ENCODE measurements at regions not wholly inside any gene's neighbourhood (a gene's known extent, or its start where the extent isn't known, plus 50 kb on each side); places are given as distances from the start of the nearest gene placed in this dataset.
A peak's percentile ranks its signal among the peaks of the same experiment; 100 is the strongest.
"Not testable (repeated sequence)": the region's sequence is repeated elsewhere in the genome, so short reads cannot be mapped to it uniquely, and the experiment has no call there.

DNA sequence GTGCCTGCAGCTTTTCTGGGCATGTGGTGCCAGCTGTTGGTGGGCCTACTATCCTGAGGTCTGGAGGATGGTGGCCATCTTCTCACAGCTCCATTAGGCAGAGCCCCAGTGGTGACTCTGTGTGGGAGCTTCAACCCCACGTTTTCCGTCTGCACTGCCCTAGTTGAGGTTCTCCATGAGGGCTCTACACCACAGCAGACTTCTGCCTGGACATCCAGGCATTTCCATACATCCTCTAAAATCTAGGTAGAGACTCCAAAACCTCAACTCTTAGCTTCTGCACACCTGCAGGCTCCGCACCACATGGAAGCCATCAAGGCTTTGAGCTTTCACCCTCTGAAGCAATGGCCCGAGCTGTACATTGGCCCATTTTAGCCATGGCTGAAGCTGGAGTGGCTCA, 153.3 kb upstream of the PGRMC2 start:
- no peak for DNase-seq

DNA sequence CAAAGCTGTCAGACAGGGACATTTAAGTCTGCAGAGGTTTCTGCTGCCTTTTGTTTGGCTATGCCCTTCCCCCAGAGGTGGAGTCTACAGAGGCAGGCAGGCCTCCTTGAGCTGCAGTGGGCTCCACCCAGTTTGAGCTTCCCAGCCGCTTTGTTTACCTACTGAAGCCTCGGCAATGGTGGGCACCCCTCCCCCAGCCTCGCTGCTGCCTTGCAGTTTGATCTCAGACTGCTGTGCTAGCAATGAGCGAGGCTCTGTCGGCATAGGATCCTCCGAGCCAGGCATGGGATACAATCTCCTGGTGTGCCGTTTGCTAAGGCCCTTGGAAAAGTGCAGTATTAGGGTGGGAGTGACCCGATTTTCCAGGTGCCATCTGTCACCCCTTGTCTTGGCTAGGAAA, 149.4 kb upstream of the PGRMC2 start:
- not testable (repeated sequence) for DNase-seq

GRCh38 chr4:128429023-128429613, 141.5 kb upstream of the PGRMC2 start:
- DNase-seq: not testable (repeated sequence)

DNA sequence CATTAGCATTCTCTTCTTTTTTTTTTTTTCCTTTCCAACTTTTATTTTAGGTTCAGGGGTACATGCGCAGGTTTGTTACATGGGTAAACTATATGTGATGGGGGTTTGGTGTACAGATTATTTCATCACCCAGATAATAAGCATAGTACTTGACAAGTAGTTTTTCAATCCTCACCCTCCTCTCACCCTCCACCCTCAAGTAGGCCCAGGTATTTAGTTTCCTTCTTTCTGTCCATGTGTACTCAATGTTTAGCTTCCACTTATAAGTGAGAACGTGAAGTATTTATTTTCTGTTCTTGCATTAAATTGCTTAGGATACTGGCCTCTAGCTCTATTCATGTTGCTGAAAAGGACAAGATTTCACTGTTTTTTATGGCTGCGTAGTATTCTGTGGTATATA, 140.8 kb upstream of the PGRMC2 start:
- no peak for DNase-seq

DNA sequence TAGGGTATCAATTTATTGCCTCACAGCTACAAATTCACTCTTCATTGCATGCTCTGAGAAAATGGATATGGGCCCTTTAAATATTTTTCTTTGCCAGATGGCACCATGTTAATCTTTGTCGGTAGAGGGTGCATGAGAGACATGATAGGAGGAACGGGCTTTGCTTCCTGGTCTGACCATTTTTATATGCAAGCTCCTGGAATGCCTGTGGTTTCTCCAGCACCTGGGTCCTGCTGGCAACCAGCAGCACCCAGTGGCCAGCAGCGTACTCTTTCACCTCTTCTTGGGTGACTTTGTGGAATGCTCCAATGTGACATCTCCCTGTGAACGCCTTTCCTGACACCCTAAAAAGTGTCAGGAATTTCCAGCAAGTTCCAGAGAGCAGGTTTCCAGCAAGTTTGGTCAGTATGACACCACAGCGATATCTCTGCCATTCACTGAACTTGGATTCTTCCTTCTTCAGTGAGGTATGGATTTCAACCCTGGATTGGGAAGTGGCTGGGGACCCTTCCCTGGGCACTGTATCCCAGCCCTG, 140.3 kb upstream of the PGRMC2 start:
- DNase-seq: no peak

- no peak for DNase-seq
These were observed 137.2 kb upstream of the PGRMC2 start for GRCh38 chr4:128424527-128425497.

DNA sequence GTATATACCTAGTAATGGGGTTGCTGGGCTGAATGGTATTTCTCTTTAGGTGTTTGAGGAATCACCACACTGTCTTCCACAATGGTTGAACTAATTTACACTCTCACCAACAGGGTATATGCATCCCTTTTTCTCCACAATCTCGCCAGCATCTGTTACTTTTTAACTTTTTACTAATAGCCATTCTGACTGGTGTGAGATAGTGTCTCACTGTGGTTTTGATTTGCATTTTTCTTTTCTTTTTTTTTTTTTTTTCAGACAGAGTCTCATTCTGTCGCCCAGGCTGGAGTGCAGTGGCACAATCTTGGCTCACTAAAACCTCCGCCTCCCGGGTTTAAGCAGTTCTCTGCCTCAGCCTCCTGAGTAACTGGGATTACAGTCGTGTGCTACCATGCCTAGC, 134.7 kb upstream of the PGRMC2 start:
- not testable (repeated sequence) for DNase-seq

- DNase-seq: no peak
These were observed 129.3 kb upstream of the PGRMC2 start for GRCh38 chr4:128416921-128417320.

GRCh38 chr4:128410037-128410436, 122.4 kb upstream of the PGRMC2 start:
- DNase-seq: no peak

DNA sequence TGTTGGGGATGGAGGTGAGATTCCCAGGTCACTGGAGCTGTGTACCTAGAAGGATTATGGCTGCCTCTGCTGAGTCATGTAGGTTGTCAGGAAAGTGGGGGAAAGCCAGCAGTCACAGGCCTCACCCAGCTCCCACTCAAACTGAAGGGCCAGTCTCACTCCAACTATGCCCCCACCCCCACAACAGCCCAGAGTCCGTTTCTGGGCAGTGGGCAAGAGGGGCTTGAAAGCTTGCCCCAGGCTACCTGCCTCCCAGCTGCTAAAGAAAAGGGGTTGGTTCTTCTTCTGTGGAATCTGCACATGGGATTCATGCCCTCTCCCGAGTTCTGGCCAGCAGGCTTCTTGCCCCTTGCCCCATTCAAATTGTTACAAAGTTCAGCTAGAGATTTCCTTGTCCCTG, 116.0 kb upstream of the PGRMC2 start:
- DNase-seq: no peak

DNA sequence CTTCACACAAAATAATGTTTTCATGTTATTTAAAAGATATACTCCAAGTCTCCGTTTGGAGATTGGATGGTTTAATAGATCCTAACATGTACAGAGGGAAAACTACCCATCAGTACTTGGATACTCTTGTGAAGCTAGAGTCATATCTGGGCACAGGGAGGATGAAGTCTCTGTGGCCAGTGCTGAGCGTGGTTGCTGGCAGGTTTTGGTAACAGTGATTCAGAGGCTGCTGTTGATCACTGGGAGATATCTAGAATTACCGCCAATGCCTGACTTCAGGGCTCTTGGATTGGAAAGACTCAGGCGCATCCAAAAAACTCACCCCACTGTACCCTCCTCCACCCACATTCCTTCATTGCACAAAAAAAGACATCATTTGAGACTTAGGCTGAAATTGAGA, 107.2 kb upstream of the PGRMC2 start:
- no peak for DNase-seq

DNA sequence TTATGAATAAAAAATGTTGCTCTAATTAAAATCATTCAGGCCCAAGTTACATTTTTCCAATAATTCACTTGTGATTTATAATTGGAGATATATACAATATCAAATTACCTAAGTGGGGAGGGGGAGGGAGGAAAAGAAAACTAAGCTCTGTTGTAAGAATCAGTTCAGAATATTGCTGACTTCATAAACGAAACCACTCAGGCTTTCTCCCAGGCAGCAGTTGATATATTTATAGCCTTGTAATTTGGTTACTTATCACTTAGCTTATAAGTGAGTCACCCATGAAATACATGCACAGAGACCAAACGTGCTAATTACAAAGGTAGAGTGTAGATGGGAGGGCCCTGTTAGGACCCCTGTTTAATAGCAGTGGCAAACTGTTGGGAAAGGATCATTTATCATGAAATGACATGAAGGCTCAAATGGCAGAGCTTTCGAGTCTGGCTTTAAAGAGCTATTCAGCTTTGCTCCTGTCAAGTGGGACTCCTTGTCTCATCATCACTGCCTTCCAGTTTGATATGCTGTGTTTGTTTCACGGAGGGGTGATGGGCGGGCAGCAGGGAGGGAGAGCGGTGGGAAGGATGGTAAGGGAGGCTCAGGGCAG, 105.6 kb upstream of the PGRMC2 start:
- no peak for DNase-seq

- no peak for DNase-seq
These were observed 102.9 kb upstream of the PGRMC2 start for GRCh38 chr4:128390475-128390996.

- no peak for DNase-seq
These were observed 101.2 kb upstream of the PGRMC2 start for GRCh38 chr4:128388796-128389195.

GRCh38 chr4:128388352-128388630, 100.7 kb upstream of the PGRMC2 start:
- DNase-seq: no peak

DNA sequence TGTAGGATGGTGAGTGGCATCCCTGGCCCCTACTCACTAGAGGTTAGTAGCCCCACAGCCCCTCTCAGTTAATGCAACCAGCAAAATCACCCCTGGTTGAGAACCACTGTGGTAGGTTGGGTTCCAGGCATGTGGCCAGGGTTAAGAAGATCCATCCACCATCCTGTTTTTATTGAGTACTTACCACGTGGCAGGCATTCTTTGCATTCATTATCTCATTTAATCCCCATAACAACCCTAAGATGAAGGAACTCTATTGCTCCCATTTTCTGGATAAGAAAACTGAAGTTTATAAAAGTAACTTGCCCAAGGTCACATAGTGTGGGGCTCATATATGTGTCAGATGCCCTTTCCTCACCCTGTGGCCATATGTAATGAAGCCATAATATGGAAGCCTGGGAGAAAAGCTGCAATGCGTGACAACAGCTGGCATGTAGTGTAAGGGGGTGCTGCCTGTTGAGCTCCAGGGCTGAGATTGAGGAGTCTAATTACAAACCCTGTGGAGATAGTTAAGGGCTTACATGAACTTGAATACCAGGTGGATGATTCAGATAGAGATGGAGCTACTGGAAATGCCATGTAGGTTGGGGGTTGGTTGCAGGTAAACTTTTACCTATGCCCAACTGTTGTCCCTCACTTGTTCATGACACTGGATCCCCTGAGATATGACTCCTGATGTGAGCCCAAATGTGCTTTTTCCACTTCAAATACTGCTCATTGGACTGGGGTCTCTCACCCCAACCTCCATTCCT, 100.2 kb upstream of the PGRMC2 start:
- DNase-seq: no peak

DNA sequence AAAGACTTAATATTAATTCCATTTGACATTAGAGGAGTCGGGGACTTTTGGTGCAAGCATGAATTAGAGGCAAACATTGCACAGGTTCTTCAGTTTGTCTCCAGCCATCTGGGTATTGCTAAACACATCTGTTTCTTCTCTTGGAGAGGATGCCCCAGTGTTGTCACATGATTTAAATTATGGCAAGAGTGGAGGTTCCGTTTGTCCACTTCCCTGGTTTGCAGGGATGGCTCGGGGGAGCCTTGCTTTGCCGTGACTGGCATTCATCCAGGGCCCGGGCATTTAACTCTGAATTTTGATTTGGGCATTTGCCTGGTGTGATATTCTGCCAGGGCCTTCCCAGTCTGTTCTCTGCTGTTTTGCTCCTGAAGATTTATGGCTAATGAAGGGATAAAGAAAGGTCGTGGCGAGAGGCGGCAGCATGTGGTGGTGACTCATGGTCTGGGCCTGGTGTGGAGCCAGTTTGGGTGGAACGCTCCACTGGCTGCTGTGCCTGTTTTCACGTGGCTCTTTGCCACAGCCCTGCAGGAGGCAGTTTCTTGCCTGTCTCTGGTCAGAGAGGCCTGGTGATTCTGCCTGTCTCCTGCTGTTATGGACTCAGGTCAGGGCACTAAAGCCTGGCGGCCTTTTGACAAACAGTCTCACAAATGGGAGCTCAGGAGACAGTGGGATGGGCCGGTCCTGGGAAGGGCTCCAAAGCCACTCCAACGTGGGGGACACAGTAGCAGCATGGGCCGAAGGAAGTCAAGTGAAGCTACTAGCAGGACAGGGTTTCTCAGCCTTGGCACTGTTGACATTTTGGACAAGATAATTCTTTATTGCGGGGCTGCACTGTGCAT, 99.4 kb upstream of the PGRMC2 start:
- peak; percentile 79 for DNase-seq

- no peak for DNase-seq
These were observed 98.2 kb upstream of the PGRMC2 start for GRCh38 chr4:128385683-128386304.

DNA sequence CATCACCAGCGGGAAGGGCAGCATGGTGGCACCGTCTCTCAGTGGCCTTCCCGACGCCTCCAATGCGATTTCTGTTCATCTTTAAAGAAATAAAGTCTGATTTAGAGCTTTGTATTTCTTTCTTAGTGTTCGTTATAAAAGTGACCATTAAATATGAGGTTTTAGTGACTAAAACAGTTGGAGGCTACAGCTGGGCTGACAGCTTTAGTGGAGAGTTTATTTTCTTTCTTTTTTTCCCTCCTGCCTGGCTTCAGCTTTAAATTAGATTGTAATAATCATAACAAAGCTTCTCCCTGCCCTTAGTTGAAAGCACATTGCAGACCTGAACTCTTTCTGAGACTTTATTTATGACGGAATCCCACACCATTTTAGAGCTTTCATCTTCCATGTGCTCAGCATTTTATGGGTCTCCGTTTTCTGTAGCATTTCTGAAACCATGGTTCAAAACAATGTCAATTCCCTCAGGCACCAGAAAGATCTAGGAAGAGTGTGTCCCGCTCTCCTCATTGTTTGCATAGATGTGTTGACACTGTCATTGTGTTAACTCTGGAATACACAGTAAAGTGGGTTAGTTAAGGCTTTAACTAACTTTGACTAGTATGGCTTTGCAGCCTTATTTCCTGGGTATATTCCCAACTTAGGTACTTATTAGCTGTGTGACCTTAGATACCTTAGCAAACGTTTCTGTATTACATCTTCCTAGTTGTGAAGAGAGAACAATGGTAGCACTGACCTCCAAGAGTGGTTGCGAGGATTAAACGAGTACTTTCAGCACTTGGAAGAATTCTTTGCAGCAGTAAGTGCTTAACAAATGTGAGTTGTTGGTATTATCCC, 97.4 kb upstream of the PGRMC2 start:
- DNase-seq: no peak

DNA sequence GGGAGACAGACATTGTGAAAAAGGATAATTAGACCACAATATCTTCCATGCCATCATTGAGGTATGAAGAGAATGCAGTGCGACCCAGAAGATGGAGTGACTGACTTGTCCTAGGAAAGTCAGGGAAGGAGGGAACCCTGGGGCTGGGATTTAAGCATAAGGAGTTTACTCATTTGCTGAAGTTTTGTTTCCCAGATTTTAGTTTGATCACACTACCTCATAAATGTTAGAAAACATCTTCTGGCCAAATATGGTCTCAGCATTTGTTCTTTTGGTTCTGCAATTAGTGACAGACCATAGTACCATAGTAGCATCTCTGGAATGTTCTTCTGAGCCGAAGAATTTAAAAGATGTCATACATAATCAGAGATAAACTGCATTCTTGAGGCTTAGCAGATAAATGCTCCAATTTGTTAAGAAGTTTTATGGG, 96.5 kb upstream of the PGRMC2 start:
- DNase-seq: no peak

Measured in hindlimb muscle (tissue), 1 donor.